Right lobe of liver (tissue), 6 donors: ENCODE measurements at regions not wholly inside any gene's neighbourhood (a gene's known extent, or its start where the extent isn't known, plus 50 kb on each side); places are given as distances from the start of the nearest gene placed in this dataset.
"Not testable (repeated sequence)": the region's sequence is repeated elsewhere in the genome, so short reads cannot be mapped to it uniquely, and the experiment has no call there.

Experiments used
- ATAC-seq, 4 donors: fragments of 200-7000 bp; cut with Tn5 transposase; one replicate each; pipeline ENCODE4 v1.9.1; 2020; ENCODE audit warnings: mild to moderate bottlenecking in 4 of 4, moderate library complexity in 4 of 4
- DNase-seq, 3 donors: peaks; one replicate each; pipeline ENCODE4 v3.0.0-alpha.2; 2020
- H3K27ac ChIP-seq, 3 donors: fragments of 200-600 bp; one replicate each; pipeline ENCODE4 v1.8.0; 2022
- H3K27me3 ChIP-seq, 2 donors: fragments of 200-600 bp; one replicate each; pipeline ENCODE4 v1.8.0; 2022
- H3K36me3 ChIP-seq, 4 donors: fragments of 200-600 bp; sonication (generic) in 1 of 4; one replicate each; pipeline versions ENCODE4 v1.5.1 to v1.8.0; 2017 to 2022; ENCODE audit warnings: control low read depth in 1 of 4
- H3K4me1 ChIP-seq, 4 donors: fragments of 200-600 bp; sonication (generic) in 1 of 4; one replicate each; pipeline versions ENCODE4 v1.5.1 to v1.8.0; 2017 to 2022; ENCODE audit warnings: control low read depth in 1 of 4
- H3K4me3 ChIP-seq, 3 donors: fragments of 200-600 bp; one replicate each; pipeline ENCODE4 v1.8.0; 2022
- H3K9me3 ChIP-seq, 4 donors: fragments of 200-600 bp; sonication (generic) in 1 of 4; one replicate each; pipeline versions ENCODE4 v1.5.1 to v1.8.0; 2017 to 2022; ENCODE audit warnings: control low read depth in 1 of 4
- CTCF ChIP-seq, 4 donors: fragments of 200-600 bp in 3 of 4; fragments of 450-650 bp in 1 of 4; IDR thresholded peaks; one replicate each; pipeline versions ENCODE4 v1.5.1 to v1.8.0; 2016 to 2022; ENCODE audit warnings: antibody characterized with exemption in 4 of 4, mild to moderate bottlenecking in 2 of 4
- POLR2A ChIP-seq: fragments of 450-650 bp; IDR thresholded peaks from one replicate; pipeline ENCODE4 v1.6.1; 2017; ENCODE audit warnings: antibody characterized with exemption, mild to moderate bottlenecking
- WGBS: methylation state at CpG from one replicate; pipeline ENCODE4 v1.1.6; 2018; ENCODE audit warnings: low coverage, low lambda C conversion rate; ENCODE audit not compliant: insufficient coverage; ENCODE audit errors: missing lambda C conversion rate; 5-methylcytosine and 5-hydroxymethylcytosine counted together
- intact Hi-C, 2 donors: fragments of 100-400 bp; cut with DNase I; formaldehyde crosslinking; loops; one replicate each; pipeline versions ENCODE4 v1.11.2 to v1.14.1; 2022
- donor health status: DM: no; HTN: yes; CAD: no.
- donor health status: DM: no; HTN: no; CAD: no.
- donor health status: DM: no; HTN: no; CAD: no.
- donor health status: DM: no; HTN: yes; CAD: no.
- donor health status: DM: no; HTN: yes; CAD: no.

DNA sequence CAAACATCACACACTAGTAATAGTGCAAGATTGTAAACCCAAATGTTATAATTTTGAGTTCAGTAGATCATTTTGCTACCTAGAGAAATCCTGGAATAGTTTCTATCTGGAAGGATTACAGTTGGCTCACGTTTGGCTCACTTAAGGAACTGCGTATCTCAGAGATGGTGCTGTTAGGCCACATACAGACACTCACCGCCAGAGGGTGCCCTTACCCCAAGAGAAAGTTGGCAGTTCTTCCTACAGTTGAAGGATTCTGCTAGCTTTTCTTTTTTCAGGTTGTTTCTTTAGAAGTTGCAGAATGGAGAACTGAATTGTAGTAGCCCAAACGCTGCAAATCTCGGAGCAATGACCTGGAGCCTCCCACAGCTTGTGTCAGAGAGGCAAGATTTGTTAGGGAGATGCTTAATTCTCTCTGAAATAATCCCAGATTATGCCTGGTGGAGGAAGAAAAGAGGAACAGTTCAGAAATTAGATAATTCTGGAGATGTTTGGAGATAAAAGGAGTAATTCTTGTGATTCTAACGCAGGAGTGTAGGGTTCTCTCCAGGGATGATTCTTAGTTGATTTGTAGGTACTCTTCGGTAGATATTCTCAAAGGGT lies 87.9 kb upstream of the PAPPA2 start:
- H3K4me1 ChIP-seq: peaks cover 0 to 4% (median 0%) of the 10 kb centered on the region in 4 donors
- WGBS: 18% methylated on average over 7 of the region's 7 CpGs
- no peak overlapping the region for H3K27ac ChIP-seq
- H3K27me3 ChIP-seq: no peaks in the 10 kb centered on the region
- H3K4me3 ChIP-seq: no peak overlapping the region
- ATAC-seq: peak; percentile 91 to 95 (median 94)
- no peaks in the 10 kb centered on the region for H3K36me3 ChIP-seq
- DNase-seq: peak; percentile 67 to 68 (median 68)
- no peaks in the 10 kb centered on the region for H3K9me3 ChIP-seq
- TF ChIP-seq CTCF (IDR thresholded peaks at IDR 0.05): peak; percentile 82 to 89 (median 86)
- no peak for TF ChIP-seq POLR2A
- intact Hi-C loops: no loop called here

- Histone ChIP-seq H3K36me3 (no peaks in the 10 kb centered on the region), H3K9me3 (no peaks in the 10 kb centered on the region), H3K4me3 (no peak overlapping the region), H3K27me3 (no peaks in the 10 kb centered on the region), H3K27ac (no peak overlapping the region), H3K4me1 (no peaks in the 10 kb centered on the region)
- DNase-seq (no peak), ATAC-seq (no peak)
- 46% methylated on average over 6 of the region's 7 CpGs for WGBS
- intact Hi-C loops: no loop called here
- TF ChIP-seq CTCF (IDR thresholded peaks at IDR 0.05) (no peak), POLR2A (no peak)
Observed at GRCh38 chr1:176364236-176364905, 98.6 kb upstream of the PAPPA2 start.

GRCh38 chr1:176349135-176349715 lies 113.8 kb upstream of the PAPPA2 start:
- WGBS: 100% methylated on average over 2 of the region's 42 CpGs

GRCh38 chr1:176341656-176342055 lies 121.3 kb upstream of the PAPPA2 start:
- Histone ChIP-seq H3K9me3 (no peaks in the 10 kb centered on the region), H3K4me3 (no peak overlapping the region), H3K36me3 (no peaks in the 10 kb centered on the region), H3K27ac (no peak overlapping the region), H3K4me1 (no peaks in the 10 kb centered on the region), H3K27me3 (no peaks in the 10 kb centered on the region)
- 58% methylated on average over 2 of the region's 3 CpGs for WGBS
- no peak for TF ChIP-seq POLR2A
- TF ChIP-seq CTCF (IDR thresholded peaks at IDR 0.05): no peak
- intact Hi-C loops: no loop called here
- ATAC-seq: no peak
- no peak for DNase-seq

More at GRCh38 chr1:176349135-176349715, 113.8 kb upstream of the PAPPA2 start:
- H3K4me3 ChIP-seq, intact Hi-C loops, H3K4me1 ChIP-seq, ATAC-seq, H3K9me3 ChIP-seq, DNase-seq, H3K36me3 ChIP-seq, H3K27me3 ChIP-seq, H3K27ac ChIP-seq: not testable (repeated sequence)

- no peak overlapping the region for H3K4me3 ChIP-seq
- ATAC-seq (no peak), DNase-seq (no peak)
- no peaks in the 10 kb centered on the region for H3K36me3 ChIP-seq
- intact Hi-C loops: no loop called here
- H3K27ac ChIP-seq: no peak overlapping the region
- H3K4me1 ChIP-seq: no peaks in the 10 kb centered on the region
- TF ChIP-seq CTCF (IDR thresholded peaks at IDR 0.05) (no peak), POLR2A (no peak)
- H3K9me3 ChIP-seq: no peaks in the 10 kb centered on the region
- no peaks in the 10 kb centered on the region for H3K27me3 ChIP-seq
- WGBS: 54% methylated on average over 3 of the region's 6 CpGs
Observed at GRCh38 chr1:176338877-176339276, 124.1 kb upstream of the PAPPA2 start.
